Hepatocyte (in vitro differentiated cells): ENCODE measurements at regions not wholly inside any gene's neighbourhood (a gene's known extent, or its start where the extent isn't known, plus 50 kb on each side); places are given as distances from the start of the nearest gene placed in this dataset.

ENCODE experiments used
- DNase-seq: peaks from one replicate; pipeline ENCODE4 v3.0.0-alpha.2; 2016; ENCODE audit warnings: low spot score
- H2AFZ ChIP-seq: fragments of 200-600 bp; sonication (generic); 2 replicates; pipeline ENCODE4 v1.6.0; 2016; ENCODE audit warnings: antibody characterized with exemption, mild to moderate bottlenecking
- H3K27ac ChIP-seq: fragments of 200-600 bp; sonication (generic); 2 replicates; pipeline ENCODE4 v1.5.1; 2016; ENCODE audit warnings: mild to moderate bottlenecking
- H3K27me3 ChIP-seq: fragments of 200-600 bp; sonication (generic); 2 replicates; pipeline ENCODE4 v1.6.1; 2016
- H3K36me3 ChIP-seq: fragments of 200-600 bp; sonication (generic); replicated peaks from 2 replicates; pipeline ENCODE4 v1.5.1; 2016; ENCODE audit warnings: low read depth; ENCODE audit not compliant: insufficient read depth
- H3K4me1 ChIP-seq: fragments of 200-600 bp; sonication (generic); 2 replicates; pipeline ENCODE4 v1.5.1; 2016; ENCODE audit warnings: mild to moderate bottlenecking, moderate library complexity; ENCODE audit not compliant: insufficient read depth
- H3K4me2 ChIP-seq: fragments of 200-600 bp; sonication (generic); 2 replicates; pipeline ENCODE4 v1.6.0; 2016
- H3K4me3 ChIP-seq: fragments of 200-600 bp; sonication (generic); 2 replicates; pipeline ENCODE4 v1.5.1; 2016; ENCODE audit warnings: mild to moderate bottlenecking
- H3K79me2 ChIP-seq: fragments of 200-600 bp; sonication (generic); 2 replicates; pipeline ENCODE4 v1.6.0; 2017; ENCODE audit warnings: mild to moderate bottlenecking
- H3K9me2 ChIP-seq: fragments of 200-600 bp; sonication (generic); replicated peaks from 2 replicates; pipeline ENCODE4 v1.6.0; 2017; ENCODE audit warnings: mild to moderate bottlenecking; ENCODE audit not compliant: insufficient read depth
- H3K9me3 ChIP-seq: fragments of 200-600 bp; sonication (generic); 2 replicates; pipeline ENCODE4 v1.5.1; 2016; ENCODE audit warnings: low read depth, mild to moderate bottlenecking
- H4K20me1 ChIP-seq: fragments of 200-600 bp; sonication (generic); 2 replicates; pipeline ENCODE4 v1.6.0; 2016; ENCODE audit warnings: mild to moderate bottlenecking; ENCODE audit not compliant: insufficient read depth, poor library complexity, severe bottlenecking
- CTCF ChIP-seq: fragments of 200-600 bp; sonication (generic); IDR thresholded peaks from 2 replicates; pipeline ENCODE4 v1.5.1; 2016; ENCODE audit warnings: antibody characterized with exemption, mild to moderate bottlenecking; ENCODE audit not compliant: poor library complexity
- EZH2 ChIP-seq: fragments of 200-600 bp; sonication (generic); IDR thresholded peaks from 2 replicates; pipeline ENCODE4 v1.6.1; 2016; ENCODE audit warnings: antibody characterized with exemption, mild to moderate bottlenecking, borderline replicate concordance
- EZH2phosphoT487 ChIP-seq: fragments of 200-600 bp; sonication (generic); IDR thresholded peaks from one replicate; pipeline ENCODE4 v1.6.1; 2018; ENCODE audit warnings: antibody characterized with exemption, mild to moderate bottlenecking, low read depth, moderate library complexity; ENCODE audit not compliant: unreplicated experiment, severe bottlenecking
- WGBS: methylation state at CpG from one replicate; pipeline ENCODE4 v1.1.6; 2016; ENCODE audit warnings: low lambda C conversion rate; ENCODE audit errors: missing lambda C conversion rate; 5-methylcytosine and 5-hydroxymethylcytosine counted together

GRCh38 chr2:3929374-3929773, 226.0 kb downstream of the DCDC2C start:
- H3K4me2 ChIP-seq: no peak overlapping the region
- H3K9me3 ChIP-seq: no peaks in the 10 kb centered on the region
- no peak for DNase-seq
- no peaks in the 10 kb centered on the region for H3K79me2 ChIP-seq
- H3K4me1 ChIP-seq: no peaks in the 10 kb centered on the region
- TF ChIP-seq CTCF: no peak
- no peak for TF ChIP-seq EZH2phosphoT487
- no peak for TF ChIP-seq EZH2
- no peaks in the 10 kb centered on the region for H3K36me3 ChIP-seq
- H4K20me1 ChIP-seq: no peaks in the 10 kb centered on the region
- H3K27me3 ChIP-seq: no peaks in the 10 kb centered on the region
- H2AFZ ChIP-seq: no peak overlapping the region
- H3K4me3 ChIP-seq: no peak overlapping the region
- no peak overlapping the region for H3K27ac ChIP-seq
- 73% methylated on average over 3 of the region's 3 CpGs for WGBS
- no peaks in the 10 kb centered on the region for H3K9me2 ChIP-seq

GRCh38 chr2:3930246-3930645, 226.9 kb downstream of the DCDC2C start:
- WGBS: 74% methylated on average over 8 of the region's 8 CpGs

GRCh38 chr2:3940661-3941060, 237.3 kb downstream of the DCDC2C start:
- no peak overlapping the region for H3K27ac ChIP-seq
- no peaks in the 10 kb centered on the region for H3K36me3 ChIP-seq
- no peak for DNase-seq
- no peaks in the 10 kb centered on the region for H3K27me3 ChIP-seq
- TF ChIP-seq EZH2phosphoT487: no peak
- no peak for TF ChIP-seq EZH2
- 50% methylated on average over 7 of the region's 7 CpGs for WGBS
- no peaks in the 10 kb centered on the region for H4K20me1 ChIP-seq
- H3K9me2 ChIP-seq: no peaks in the 10 kb centered on the region
- no peaks in the 10 kb centered on the region for H3K9me3 ChIP-seq
- H3K79me2 ChIP-seq: no peaks in the 10 kb centered on the region
- no peak overlapping the region for H2AFZ ChIP-seq
- no peaks in the 10 kb centered on the region for H3K4me1 ChIP-seq
- no peak overlapping the region for H3K4me3 ChIP-seq
- no peak overlapping the region for H3K4me2 ChIP-seq

More at GRCh38 chr2:3930246-3930645, 226.9 kb downstream of the DCDC2C start:
- Histone ChIP-seq H3K9me3 (no peaks in the 10 kb centered on the region), H3K36me3 (no peaks in the 10 kb centered on the region), H3K79me2 (no peaks in the 10 kb centered on the region), H3K27me3 (no peaks in the 10 kb centered on the region), H2AFZ (no peak overlapping the region), H3K9me2 (no peaks in the 10 kb centered on the region), H3K4me2 (no peak overlapping the region), H3K27ac (no peak overlapping the region), H3K4me3 (no peak overlapping the region), H3K4me1 (no peaks in the 10 kb centered on the region), H4K20me1 (no peaks in the 10 kb centered on the region)
- DNase-seq: no peak
- TF ChIP-seq CTCF: no peak
- no peak for TF ChIP-seq EZH2
- TF ChIP-seq EZH2phosphoT487: no peak

GRCh38 chr2:3942841-3943240, 239.5 kb downstream of the DCDC2C start:
- H3K27me3 ChIP-seq: no peaks in the 10 kb centered on the region
- no peak overlapping the region for H3K27ac ChIP-seq
- H3K36me3 ChIP-seq: no peaks in the 10 kb centered on the region
- no peak overlapping the region for H2AFZ ChIP-seq
- H3K79me2 ChIP-seq: no peaks in the 10 kb centered on the region
- TF ChIP-seq EZH2phosphoT487: no peak
- no peaks in the 10 kb centered on the region for H3K9me2 ChIP-seq
- no peaks in the 10 kb centered on the region for H3K9me3 ChIP-seq
- H3K4me2 ChIP-seq: no peak overlapping the region
- no peaks in the 10 kb centered on the region for H4K20me1 ChIP-seq
- 90% methylated on average over 17 of the region's 20 CpGs for WGBS
- H3K4me1 ChIP-seq: no peaks in the 10 kb centered on the region
- DNase-seq: no peak
- no peak overlapping the region for H3K4me3 ChIP-seq
